ENCODE measurements at regions not wholly inside any gene's neighbourhood (a gene's known extent, or its start where the extent isn't known, plus 50 kb on each side); places are given as distances from the start of the nearest gene placed in this dataset.
"Not testable (repeated sequence)": the region's sequence is repeated elsewhere in the genome, so short reads cannot be mapped to it uniquely, and the experiment has no call there.

DNA sequence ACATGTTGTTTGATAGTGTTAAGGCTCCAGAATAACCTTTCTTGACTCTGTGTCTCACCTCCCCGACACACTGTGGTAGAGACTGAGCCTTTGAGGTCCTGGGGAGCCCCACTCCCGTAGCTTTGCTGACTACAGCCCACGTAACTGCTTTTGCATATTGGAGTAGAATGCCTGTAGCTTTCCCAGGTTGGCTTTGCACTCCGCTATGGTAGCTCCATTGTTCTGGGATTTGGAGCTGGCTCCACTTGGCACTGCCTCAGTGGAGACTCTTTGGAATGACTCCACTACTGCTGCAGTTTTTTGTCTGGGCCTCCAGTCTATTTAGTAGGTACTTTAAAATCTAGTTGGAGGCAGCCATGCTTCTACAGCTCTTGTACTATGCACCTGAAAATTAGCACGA lies 56.2 kb upstream of the ANXA1 start:
- DNase-seq (ENCODE audit: low read depth in 4 of 4, low spot score in 3 of 4), result no peak

DNA sequence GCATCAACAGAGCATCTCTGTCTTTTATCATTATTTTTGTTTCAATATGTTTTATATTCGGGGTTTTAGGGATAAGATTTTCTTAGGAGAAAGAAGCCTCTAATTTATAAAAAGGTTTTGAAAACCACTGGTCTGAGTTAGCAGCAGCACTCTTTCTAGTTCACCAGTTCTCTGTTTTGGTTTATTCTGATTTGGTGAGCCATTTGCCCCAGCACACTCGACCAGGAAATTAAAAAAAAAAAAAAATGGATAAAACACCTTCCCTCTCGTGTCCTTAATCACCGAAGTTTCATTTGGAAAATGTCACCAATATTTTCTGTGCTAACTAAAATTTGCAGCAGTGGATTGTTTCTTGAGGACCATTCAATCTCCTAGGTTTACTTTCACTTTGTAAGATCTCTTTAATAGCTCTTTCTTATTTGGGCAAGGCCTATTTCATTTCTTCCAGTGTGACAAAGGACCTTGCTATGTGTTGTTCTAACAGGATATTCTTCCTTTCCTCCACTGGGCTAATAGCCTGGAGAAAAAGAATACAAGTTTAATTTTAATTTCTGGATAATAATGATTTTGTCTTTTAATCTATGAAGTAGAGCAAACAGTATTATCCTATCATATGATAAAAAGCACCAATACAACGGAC lies 57.8 kb upstream of the ANXA1 start:
- DNase-seq (ENCODE audit: low read depth in 4 of 4, low spot score in 3 of 4), result no peak

DNA sequence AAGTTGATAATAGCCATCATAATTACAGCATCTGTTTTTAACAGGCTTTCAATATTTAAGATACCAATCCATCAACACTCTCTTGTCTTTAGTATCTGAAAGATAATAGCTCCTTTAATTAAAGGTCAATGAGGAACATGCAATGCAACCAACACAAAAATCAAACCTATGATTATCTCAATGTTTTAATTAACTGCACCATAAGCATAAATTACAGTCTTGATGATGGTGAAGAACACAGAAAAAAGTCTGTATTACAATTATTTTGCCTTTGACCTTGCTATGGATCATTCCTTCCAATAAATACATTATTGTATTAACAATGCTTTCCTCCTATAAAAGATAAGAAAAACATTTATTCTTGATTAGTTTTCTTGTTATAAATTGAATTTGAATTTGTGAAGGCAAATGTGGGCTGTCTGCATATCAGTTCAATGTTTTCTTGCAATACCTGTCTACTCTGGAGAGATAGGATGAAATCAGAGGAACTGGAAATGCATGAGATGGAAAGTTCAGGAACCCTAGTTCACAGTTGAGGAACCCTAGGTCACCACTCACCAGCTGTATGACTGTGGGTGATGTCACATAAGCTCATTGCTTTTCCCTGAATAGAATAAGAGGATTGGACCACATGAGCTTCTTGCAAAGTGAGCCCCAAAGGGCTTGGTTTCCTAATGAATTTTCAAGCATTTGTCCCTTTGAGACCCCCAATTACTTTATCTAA lies 58.5 kb upstream of the ANXA1 start:
- no peak for DNase-seq (ENCODE audit: low read depth in 4 of 4, low spot score in 3 of 4)

DNA sequence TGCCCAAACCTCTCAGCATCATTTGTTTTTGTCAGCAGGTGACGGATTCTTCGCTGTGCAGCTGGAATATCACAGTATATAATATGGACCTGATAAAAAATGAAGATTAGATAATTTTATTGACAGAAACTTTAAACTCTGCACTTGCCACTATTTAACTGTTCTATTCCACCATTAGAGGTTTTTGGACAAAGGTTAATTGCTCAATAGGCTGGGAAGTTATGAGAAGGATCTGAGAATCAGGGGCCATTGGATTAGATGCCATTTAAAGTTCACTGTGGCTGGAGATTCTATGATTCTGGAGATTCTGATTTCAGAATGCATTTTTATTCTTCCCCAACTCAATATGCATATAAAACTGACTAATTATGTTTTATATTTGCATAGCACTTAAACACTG lies 59.8 kb upstream of the ANXA1 start:
- DNase-seq (ENCODE audit: low read depth in 4 of 4, low spot score in 3 of 4), result no peak

DNA sequence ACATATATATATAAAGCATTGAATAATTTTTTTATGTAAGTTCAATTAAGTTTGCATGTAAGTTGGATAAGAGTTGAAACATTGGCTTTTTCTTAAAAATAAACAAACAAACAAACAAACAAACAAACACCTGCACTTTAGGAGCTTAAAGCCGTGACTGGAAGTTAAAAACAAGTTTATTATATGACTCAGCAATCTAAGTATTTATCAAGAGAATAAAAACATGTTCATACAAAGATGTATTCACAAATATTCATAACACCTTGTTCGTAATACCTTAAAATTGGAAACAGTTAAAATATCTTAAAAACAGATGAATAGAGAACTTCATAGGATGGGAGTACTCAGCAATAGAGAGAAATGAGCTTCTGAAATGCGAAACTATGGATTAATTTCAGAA lies 61.5 kb upstream of the ANXA1 start:
- no peak for DNase-seq (ENCODE audit: low read depth in 4 of 4, low spot score in 3 of 4)

DNA sequence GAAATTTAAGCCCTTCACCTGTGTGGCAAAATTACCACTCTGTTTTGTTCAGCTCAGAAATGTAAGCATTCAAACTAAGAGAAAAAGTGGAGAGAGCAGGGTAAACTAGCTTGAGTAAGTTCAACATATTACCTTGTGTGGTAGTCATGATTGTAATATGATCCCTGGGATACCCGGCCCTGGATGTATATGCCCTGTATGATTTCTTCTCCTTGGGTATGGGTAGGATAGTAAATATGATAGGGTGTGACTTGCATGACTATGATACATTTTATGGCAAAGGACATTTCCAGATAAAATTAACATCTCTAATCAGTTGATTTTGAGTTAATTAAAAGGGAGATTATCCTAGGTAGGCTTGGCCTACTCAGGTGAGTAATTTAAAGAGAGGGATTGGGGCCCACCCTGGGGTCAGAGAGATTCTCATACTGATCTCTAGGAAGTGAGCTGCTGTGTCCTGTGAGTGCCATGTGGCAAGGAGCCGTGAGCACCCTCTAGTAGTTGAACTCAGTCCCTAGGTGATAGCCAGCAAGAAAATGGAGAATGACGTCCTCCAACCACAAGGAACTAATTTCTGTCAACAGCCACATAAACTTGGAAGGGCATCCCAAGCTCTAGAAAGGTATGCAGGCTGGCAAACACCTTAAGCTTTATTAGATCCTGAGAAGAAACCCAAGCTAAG lies 62.2 kb upstream of the ANXA1 start:
- DNase-seq (ENCODE audit: low read depth in 4 of 4, low spot score in 3 of 4), result no peak

DNA sequence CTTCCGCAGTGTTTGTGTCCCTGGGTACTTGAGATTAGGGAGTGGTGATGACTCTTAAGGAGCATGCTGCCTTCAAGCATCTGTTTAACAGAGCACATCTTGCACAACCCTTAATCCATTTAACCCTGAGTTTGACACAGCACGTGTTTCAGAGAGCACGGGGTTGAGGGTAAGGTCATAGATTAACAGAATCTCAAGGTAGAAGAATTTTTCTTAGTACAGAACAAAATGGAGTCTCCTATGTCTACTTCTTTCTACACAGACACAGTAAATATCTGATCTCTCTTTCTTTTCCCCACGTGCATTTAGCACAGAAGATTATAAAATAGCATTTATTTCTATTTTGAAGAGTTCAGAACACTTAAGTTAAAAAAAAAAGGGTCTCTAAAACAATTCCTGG lies 63.8 kb upstream of the ANXA1 start:
- DNase-seq (ENCODE audit: low read depth in 4 of 4, low spot score in 3 of 4), result not testable (repeated sequence)

DNA sequence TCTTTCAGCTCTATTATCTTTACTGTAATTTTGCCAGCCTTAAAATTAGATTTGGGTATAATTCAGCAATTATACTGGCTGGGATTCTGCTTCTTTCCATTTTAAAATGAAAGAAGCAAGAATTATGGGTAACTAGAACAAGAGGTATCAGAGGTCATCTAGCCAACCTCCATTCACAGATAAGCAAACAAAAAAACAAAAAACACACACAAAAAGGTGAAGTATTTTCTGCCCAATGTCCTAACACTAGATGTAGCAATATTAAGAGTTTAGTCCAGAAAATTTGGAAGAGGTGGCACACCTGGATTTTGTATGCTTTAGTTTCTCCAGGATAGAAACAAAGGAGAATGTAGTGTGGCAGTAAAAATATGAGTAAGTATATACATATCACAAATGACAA lies 68.1 kb upstream of the ANXA1 start:
- no peak for DNase-seq (ENCODE audit: low read depth in 4 of 4, low spot score in 3 of 4)

DNA sequence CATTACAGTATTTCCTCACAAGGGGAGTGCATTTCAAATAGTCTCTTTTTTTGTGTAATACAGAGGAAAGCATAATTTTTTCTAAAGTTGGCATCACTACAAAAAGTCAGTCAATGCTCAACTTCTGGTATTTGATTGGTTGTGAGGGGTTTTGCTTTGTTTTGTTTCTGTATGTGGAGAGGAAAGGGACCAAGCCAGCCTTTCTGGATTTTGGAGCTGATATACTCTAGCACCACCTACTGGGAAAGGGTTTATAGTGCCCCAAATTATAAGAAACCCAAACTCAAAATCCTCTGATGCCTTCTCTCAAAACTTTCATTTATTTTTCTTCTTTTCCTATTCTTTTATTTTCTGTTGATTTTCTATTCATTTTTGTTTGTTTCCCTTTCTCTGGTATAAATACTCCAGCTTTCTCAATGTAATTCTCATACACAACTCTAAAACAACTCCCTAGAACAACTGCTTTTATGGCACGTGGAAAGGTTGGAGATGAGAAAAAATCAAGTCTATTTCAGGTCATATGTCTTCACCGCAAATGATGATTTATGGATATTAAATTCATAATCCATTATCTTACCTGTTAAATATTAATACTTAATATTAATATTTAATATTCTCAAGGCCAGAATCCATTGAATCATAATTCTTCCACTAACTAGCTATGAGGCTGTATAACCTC lies 69.5 kb upstream of the ANXA1 start:
- DNase-seq (ENCODE audit: low read depth in 4 of 4, low spot score in 3 of 4), result peak; percentile 18 to 31 (median 24)

DNA sequence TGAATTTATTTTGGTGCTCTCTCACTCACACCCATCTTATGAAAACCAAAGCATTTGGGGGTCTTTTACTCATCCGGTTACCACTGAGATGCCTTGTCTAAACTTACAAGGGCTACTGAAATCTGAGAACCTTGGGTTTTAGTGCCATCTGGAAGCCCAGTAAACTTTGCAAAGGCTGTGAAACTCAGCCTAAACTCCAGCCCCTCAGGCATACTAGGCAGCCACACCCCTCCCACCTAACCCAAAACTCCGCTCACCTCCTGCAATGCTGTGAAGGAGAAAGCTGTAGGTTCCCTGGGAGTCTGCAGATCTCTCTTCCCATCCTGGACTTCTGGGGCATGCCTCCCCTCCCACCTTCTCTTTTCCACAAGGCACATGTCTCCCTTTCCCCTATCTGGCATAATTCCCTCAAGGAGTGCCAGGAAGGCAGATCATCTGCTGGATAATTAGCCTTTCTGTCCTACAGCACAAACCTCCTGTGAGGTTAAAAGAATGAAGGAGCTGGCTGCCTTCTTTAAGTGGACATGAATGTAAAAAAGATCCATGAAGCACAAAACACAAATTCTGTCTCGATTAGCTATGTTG lies 71.5 kb upstream of the ANXA1 start:
- DNase-seq (ENCODE audit: low read depth in 4 of 4, low spot score in 3 of 4), result no peak

DNA sequence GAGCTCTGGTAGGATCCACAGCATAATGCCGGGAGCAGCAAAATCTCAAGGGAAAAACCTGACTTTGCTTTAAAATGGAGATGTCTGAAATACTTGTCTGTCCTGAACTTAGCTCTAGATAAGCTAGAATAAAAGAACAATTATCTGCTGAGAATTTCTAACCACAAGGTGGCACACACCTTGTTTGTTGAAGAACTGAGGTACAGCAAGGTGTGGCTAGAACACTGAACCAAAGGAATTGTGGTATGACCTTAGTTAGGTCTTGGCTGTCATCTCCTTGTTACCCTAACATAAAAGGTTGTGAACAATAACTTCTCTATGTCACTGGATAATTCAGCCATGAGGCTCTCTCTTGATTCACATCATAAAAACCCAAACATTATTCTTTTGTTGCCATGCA lies 72.3 kb upstream of the ANXA1 start:
- no peak for DNase-seq (ENCODE audit: low read depth in 4 of 4, low spot score in 3 of 4)

DNA sequence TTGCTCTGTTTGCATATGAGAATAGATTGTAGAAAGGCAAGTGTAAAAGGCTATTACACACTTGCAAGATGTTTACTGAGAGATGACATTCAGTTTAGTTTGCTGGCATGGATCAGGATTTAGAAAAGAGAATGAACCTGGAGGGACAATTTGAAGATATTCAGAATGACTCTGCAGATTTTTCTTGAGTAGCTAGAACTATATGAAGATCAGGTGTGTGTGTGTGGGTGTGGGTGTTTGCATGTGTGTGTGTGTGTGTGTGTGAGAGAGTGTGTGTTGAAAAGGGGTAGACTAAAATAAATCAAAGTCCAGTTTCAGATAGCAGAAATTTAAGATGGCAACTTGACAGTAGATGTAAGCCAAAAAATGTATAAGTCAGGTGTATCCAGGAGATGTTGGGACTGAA lies 74.0 kb upstream of the ANXA1 start:
- DNase-seq (ENCODE audit: low read depth in 4 of 4, low spot score in 3 of 4), result no peak

DNA sequence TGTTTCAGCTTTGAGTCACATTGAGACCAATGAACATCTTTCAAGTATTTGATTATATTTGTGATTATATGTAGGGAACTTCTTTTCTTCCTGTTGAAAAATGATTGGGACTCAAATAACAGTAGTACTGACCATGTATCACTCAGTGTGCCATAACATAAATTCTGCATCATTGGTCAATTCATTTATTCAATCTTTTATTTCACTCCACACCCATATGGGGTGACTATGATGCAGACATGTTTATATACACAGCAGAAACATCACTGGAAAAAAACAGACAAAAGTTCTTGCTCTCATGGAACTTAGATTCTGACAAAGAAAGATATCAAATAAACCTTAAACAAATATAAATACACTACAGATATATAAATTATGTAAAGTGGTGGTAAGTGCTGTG lies 74.7 kb upstream of the ANXA1 start:
- no peak for DNase-seq (ENCODE audit: low read depth in 4 of 4, low spot score in 3 of 4)

DNA sequence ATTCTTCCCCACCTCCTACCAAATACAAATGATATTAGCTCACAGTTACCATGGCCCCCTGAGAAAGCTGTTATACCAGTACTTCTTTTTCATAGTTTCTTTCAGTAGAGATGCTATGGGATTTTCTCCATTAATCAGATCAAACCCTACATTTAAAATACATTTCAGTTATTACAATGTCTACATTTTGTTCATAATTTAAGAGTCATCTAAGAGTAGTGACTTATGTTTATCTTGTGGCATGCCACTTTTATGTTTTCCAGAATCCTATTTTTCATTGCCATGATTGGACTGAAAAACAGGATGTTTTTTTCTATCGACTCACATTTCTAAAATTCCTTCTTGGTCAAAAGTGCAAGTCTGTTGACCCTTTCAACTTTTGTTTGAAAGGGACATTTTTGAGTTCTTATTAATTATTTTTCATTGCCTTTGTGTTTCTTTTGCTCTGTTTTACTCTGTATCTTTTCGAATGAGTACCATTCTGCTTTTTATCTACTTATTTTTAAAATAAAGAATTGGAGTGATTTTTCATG lies 77.4 kb upstream of the ANXA1 start:
- no peak for DNase-seq (ENCODE audit: low read depth in 4 of 4, low spot score in 3 of 4)

DNA sequence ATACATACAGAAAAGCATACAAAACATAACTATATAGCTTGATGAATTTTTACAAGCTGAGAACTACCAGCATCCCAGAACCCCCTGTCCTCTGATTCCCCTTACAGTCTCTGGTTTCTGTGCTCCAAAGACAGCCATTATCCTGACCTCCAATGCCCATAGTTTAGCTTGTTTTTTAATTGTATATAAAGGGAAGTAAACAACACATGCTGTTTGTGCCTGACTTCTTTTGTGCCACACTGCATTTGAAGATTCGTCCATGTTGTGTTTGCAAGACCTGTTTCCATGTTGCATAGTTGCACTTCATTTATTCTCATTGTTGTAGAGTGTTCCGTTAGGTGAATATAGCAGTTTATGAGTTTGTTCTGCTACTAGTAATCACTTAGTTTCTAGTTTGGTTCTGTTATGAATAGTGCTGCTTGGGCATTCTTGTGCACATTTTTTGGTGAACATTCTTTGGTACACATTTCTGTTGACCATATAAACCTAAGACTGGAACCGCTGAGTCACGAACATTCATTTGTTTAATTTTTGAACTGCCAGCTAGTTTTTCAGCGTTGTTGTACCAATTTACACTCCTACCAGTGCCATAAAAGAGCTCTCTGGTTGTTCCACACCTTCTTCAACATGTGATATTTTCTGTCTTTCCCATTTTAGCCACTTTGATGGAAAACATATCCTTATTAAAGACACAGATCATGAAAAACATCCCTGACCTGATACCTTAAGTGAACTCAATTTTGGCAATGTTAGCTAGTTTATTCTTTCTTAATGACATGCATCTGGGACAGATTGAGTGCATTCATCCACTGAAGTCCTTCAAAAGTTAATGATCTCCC lies 78.1 kb upstream of the ANXA1 start:
- no peak for DNase-seq (ENCODE audit: low read depth in 4 of 4, low spot score in 3 of 4)

DNA sequence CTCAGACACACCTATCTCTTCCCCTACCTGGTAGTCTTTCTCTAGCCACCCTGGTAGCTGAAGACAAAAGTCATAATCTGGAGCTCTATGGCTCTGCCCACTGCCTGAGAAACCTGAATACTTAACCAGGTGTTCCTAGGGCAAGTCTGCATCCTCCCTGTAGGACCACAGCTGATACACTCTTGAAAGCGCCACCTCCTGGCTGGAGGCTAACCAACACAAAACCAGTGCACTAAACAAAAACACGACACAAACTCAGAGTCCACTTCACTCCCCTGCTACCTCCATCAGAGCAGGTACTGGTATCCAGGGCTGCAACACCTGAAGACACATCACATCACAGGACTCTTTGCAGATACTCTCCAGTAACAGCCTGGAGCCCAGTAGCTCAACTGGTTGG lies 84.6 kb upstream of the ANXA1 start:
- no peak for DNase-seq (ENCODE audit: low read depth in 4 of 4, low spot score in 3 of 4)

DNA sequence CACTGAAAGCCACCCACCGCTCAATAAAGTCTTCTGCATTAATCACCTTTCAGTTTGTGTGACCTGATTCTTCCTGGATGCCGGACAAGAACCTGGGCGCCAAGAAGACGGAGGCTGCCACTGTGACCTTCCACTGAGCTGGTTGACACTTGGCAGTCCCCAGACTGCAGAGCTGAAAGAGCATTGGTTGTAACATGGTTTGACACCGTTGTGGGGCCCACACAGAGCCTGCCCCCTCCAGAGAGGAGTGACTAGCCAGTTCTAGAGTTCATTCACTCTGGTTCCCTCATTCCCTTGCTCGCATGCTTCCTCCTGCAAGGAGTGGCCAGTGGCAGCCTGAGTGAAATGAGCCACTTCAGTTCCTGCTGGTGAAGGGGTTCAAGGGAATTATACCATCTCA lies 86.2 kb upstream of the ANXA1 start:
- DNase-seq (ENCODE audit: low read depth in 4 of 4, low spot score in 3 of 4), result no peak

DNA sequence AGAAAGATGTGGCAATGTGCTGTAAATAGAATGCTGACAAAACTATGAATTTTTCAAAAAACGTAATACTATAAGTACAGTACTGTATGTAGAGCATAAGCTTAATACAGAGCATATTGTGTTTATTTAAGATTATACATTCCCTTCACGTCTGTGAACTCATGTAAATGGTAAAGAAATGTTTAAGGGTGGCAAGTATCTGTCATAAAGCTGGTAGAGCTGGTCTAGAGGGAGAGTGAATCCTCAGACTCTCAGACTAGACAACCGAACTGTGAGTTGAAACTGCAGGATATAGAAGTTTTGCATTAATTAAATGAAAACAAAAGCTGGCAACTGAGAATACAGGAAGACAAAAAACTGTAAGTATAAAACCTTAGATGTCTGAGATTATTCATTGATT lies 87.3 kb upstream of the ANXA1 start:
- no peak for DNase-seq (ENCODE audit: low read depth in 4 of 4, low spot score in 3 of 4)

DNA sequence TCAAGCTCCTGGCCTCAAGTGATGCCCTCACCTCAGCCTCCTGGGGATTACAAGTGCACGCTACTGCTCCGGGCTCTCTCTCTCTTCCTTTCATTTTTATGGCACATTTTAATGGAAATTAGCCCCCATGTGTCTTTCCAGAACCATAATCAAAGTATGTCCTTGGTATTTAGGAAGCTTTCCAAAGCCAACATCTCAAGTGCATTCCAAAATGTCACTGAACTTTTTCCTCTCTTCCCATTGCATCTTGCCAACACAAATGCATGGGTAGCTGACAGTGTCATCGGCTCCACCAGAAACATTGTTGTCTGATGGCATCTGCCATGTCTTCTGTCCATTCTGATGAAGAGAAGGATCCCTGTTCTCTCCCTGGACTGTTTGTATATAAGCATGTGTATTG lies 90.5 kb upstream of the ANXA1 start:
- no peak for DNase-seq (ENCODE audit: low read depth in 4 of 4, low spot score in 3 of 4)

DNA sequence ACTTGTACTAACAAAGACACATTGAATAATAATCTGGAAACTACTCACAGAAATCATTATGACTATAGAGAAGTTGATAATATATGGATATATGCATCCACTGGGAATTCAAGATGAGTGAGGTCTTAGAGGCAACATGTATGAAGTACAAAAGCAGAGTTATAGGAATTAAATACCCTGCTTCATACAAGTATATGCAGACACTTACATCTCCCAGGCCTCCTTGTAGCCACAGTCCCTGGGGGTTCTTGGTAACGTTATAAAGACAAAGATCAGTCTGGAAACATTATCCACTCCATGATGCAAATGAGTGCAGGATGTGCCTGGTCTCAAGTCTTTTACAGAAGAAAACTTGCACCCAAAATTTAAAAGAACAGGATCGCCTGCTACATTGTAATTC lies 92.4 kb upstream of the ANXA1 start:
- DNase-seq (ENCODE audit: low read depth in 4 of 4, low spot score in 3 of 4), result no peak

All from left renal pelvis (tissue), 4 donors.